ENCODE measurements at regions not wholly inside any gene's neighbourhood (a gene's known extent, or its start where the extent isn't known, plus 50 kb on each side); places are given as distances from the start of the nearest gene placed in this dataset.

DNA sequence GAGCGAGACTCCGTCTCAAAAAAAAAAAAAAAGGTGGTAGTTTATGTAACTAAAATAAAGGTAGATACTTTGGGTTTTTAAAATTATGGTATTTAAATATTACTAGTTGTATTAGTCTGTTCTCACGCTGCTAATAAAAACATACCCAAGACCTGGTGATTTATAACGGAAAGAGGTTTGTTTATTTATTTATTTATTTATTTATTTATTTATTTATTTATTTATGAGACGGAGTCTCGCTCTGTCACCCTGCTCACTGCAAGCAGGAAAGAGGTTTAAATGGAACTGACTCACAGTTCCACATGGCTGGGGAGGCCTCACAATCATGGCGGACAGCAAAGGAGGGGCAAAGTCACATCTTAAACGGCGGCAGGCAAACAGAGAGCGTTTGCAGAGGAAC is 196.0 kb downstream of the CALCRL start:
- Histone ChIP-seq H3K4me1 (ENCODE audit: control insufficient read depth, insufficient read depth, low read length) (no peaks in the 10 kb centered on the region), H4K20me1 (ENCODE audit: control insufficient read depth, insufficient read depth) (no peaks in the 10 kb centered on the region), H3K79me2 (ENCODE audit: control insufficient read depth, insufficient read depth, low read length) (no peaks in the 10 kb centered on the region), H3K27me3 (replicated peaks in 1 of 2; ENCODE audit: control insufficient read depth in 2 of 2, insufficient read depth in 2 of 2, low read length in 1 of 2) (no peaks in the 10 kb centered on the region), H3K4me2 (ENCODE audit: control insufficient read depth, insufficient read depth) (no peak overlapping the region), H3K27ac (ENCODE audit: control insufficient read depth, insufficient read depth) (no peak overlapping the region), H3K9me3 (replicated peaks; ENCODE audit: control insufficient read depth, insufficient read depth, low read length) (no peaks in the 10 kb centered on the region), H3K4me3 (no peak overlapping the region), H2AFZ (ENCODE audit: control insufficient read depth, low read depth, low read length) (no peak overlapping the region), H3K9ac (ENCODE audit: control insufficient read depth, insufficient read depth, low read length) (no peak overlapping the region), H3K36me3 (ENCODE audit: control insufficient read depth in 2 of 2, insufficient read depth in 2 of 2, low read length in 1 of 2) (no peaks in the 10 kb centered on the region)
- POLR2A ChIA-PET: no interaction called here
- no peak for FAIRE-seq
- no peak for ATAC-seq
- CTCF ChIA-PET: no interaction called here
- in situ Hi-C loops (cut with MboI) (no loop called here), intact Hi-C loops (cut with micrococcal nuclease; ENCODE audit: unreplicated experiment) (no loop called here)
- RAD21 ChIA-PET (ENCODE audit: unreplicated experiment): no interaction called here
- BruUV-seq (replicated peaks): no TSS peak
- DNase-seq (ENCODE audit: low read depth, low spot score): no peak
- 49% methylated on average over 10 of the region's 10 CpGs for WGBS (ENCODE audit: insufficient coverage, insufficient replicate concordance, low lambda C conversion rate, missing lambda C conversion rate)
- TF ChIP-seq, protein P1, sequence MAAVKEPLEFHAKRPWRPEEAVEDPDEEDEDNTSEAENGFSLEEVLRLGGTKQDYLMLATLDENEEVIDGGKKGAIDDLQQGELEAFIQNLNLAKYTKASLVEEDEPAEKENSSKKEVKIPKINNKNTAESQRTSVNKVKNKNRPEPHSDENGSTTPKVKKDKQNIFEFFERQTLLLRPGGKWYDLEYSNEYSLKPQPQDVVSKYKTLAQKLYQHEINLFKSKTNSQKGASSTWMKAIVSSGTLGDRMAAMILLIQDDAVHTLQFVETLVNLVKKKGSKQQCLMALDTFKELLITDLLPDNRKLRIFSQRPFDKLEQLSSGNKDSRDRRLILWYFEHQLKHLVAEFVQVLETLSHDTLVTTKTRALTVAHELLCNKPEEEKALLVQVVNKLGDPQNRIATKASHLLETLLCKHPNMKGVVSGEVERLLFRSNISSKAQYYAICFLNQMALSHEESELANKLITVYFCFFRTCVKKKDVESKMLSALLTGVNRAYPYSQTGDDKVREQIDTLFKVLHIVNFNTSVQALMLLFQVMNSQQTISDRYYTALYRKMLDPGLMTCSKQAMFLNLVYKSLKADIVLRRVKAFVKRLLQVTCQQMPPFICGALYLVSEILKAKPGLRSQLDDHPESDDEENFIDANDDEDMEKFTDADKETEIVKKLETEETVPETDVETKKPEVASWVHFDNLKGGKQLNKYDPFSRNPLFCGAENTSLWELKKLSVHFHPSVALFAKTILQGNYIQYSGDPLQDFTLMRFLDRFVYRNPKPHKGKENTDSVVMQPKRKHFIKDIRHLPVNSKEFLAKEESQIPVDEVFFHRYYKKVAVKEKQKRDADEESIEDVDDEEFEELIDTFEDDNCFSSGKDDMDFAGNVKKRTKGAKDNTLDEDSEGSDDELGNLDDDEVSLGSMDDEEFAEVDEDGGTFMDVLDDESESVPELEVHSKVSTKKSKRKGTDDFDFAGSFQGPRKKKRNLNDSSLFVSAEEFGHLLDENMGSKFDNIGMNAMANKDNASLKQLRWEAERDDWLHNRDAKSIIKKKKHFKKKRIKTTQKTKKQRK (IDR thresholded peaks at IDR 0.05; ENCODE audit: low read depth, low read length): no peak
- TF ChIP-seq HCFC1 (IDR thresholded peaks at IDR 0.05; ENCODE audit: low read length): no peak
- no peak for TF ChIP-seq TCF3 (IDR thresholded peaks at IDR 0.05; ENCODE audit: borderline replicate concordance, insufficient read depth, low read depth, low read length)
- TF ChIP-seq SUPT20H (IDR thresholded peaks at IDR 0.05; ENCODE audit: borderline replicate concordance, control insufficient read depth, low read depth, low read length): no peak
- no peak for TF ChIP-seq STAT3 (IDR thresholded peaks at IDR 0.05; ENCODE audit: low read depth, low read length)
- TF ChIP-seq GABPA (IDR thresholded peaks at IDR 0.05; ENCODE audit: low read depth): no peak
- TF ChIP-seq, protein P2, sequence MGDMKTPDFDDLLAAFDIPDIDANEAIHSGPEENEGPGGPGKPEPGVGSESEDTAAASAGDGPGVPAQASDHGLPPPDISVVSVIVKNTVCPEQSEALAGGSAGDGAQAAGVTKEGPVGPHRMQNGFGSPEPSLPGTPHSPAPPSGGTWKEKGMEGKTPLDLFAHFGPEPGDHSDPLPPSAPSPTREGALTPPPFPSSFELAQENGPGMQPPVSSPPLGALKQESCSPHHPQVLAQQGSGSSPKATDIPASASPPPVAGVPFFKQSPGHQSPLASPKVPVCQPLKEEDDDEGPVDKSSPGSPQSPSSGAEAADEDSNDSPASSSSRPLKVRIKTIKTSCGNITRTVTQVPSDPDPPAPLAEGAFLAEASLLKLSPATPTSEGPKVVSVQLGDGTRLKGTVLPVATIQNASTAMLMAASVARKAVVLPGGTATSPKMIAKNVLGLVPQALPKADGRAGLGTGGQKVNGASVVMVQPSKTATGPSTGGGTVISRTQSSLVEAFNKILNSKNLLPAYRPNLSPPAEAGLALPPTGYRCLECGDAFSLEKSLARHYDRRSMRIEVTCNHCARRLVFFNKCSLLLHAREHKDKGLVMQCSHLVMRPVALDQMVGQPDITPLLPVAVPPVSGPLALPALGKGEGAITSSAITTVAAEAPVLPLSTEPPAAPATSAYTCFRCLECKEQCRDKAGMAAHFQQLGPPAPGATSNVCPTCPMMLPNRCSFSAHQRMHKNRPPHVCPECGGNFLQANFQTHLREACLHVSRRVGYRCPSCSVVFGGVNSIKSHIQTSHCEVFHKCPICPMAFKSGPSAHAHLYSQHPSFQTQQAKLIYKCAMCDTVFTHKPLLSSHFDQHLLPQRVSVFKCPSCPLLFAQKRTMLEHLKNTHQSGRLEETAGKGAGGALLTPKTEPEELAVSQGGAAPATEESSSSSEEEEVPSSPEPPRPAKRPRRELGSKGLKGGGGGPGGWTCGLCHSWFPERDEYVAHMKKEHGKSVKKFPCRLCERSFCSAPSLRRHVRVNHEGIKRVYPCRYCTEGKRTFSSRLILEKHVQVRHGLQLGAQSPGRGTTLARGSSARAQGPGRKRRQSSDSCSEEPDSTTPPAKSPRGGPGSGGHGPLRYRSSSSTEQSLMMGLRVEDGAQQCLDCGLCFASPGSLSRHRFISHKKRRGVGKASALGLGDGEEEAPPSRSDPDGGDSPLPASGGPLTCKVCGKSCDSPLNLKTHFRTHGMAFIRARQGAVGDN (IDR thresholded peaks at IDR 0.05): no peak
- SMC1A ChIA-PET (ENCODE audit: uncharacterized antibody, unreplicated experiment): interaction anchor here (1.2 to 2.1 kb wide), 2 partner anchors 9 to 10 kb away, joined by 3 to 7 read pairs; no protein-coding TSS in a partner anchor

Measured in GM12878 (cell line).